ENCODE measurements at regions not wholly inside any gene's neighbourhood (a gene's known extent, or its start where the extent isn't known, plus 50 kb on each side); places are given as distances from the start of the nearest gene placed in this dataset.

DNA sequence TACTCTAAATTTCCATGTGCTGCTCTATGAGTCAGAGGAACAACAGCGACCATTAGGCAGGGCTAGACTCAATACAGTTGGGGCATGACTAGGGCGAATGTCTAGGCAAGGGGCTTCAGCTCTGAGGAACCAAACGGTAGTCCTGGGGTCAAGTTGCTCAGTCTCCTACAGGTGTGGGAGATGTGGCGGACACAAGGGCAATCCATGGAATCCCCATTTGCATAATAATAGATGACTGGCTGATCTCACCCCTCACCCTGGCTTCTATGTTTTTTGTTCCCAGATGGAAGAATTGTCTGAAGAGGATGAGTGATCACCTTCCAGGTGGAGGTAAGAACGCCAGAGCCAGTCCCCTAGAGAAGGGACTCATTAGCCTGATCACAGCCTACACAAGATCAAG lies 1048.2 kb upstream of the MIR17HG start:
- no peaks in the 10 kb centered on the region for H3K9me2 ChIP-seq (ENCODE audit: insufficient read depth)
- H3K4me1 ChIP-seq (replicated peaks; ENCODE audit: insufficient read depth) = no peaks in the 10 kb centered on the region
- no peak overlapping the region for H2AFZ ChIP-seq
- POLR2A ChIA-PET (ENCODE audit: unreplicated experiment) = no interaction called here
- no peaks in the 10 kb centered on the region for H3K36me3 ChIP-seq (ENCODE audit: low read depth)
- H3K9me3 ChIP-seq (ENCODE audit: insufficient read depth, low read depth) = no peaks in the 10 kb centered on the region
- H3K27me3 ChIP-seq (ENCODE audit: insufficient read depth, low read depth) = no peaks in the 10 kb centered on the region
- TF ChIP-seq EZH2 (IDR thresholded peaks at IDR 0.05; ENCODE audit: low read depth) (no peak), CTCF (conservative IDR thresholded peaks at IDR 0.05) (no peak)
- no TSS peak for BruUV-seq (replicated peaks)
- H3K4me2 ChIP-seq = no peak overlapping the region
- no peak for DNase-seq
- CTCF ChIA-PET = no interaction called here
- intact Hi-C loops (cut with micrococcal nuclease; ENCODE audit: unreplicated experiment) = no loop called here
- no peak overlapping the region for H3K4me3 ChIP-seq
- H3F3A ChIP-seq (ENCODE audit: insufficient read depth, low read depth) = no peaks in the 10 kb centered on the region
- H3K27ac ChIP-seq = no peak overlapping the region
- no peaks in the 10 kb centered on the region for H4K20me1 ChIP-seq (ENCODE audit: insufficient read depth)
- no peaks in the 10 kb centered on the region for H3K79me2 ChIP-seq (ENCODE audit: low read depth)

GRCh38 chr13:90300015-90300414 lies 1047.5 kb upstream of the MIR17HG start:
- Histone ChIP-seq H3K36me3 (ENCODE audit: low read depth) (no peaks in the 10 kb centered on the region), H3K9me2 (ENCODE audit: insufficient read depth) (no peaks in the 10 kb centered on the region), H2AFZ (no peak overlapping the region), H3K9me3 (ENCODE audit: insufficient read depth, low read depth) (no peaks in the 10 kb centered on the region), H3K79me2 (ENCODE audit: low read depth) (no peaks in the 10 kb centered on the region), H4K20me1 (ENCODE audit: insufficient read depth) (no peaks in the 10 kb centered on the region), H3K4me2 (no peak overlapping the region), H3F3A (ENCODE audit: insufficient read depth, low read depth) (no peaks in the 10 kb centered on the region), H3K4me1 (replicated peaks; ENCODE audit: insufficient read depth) (no peaks in the 10 kb centered on the region), H3K27me3 (ENCODE audit: insufficient read depth, low read depth) (no peaks in the 10 kb centered on the region), H3K27ac (no peak overlapping the region), H3K4me3 (no peak overlapping the region)
- ChIA-PET POLR2A (ENCODE audit: unreplicated experiment) (no interaction called here), CTCF (no interaction called here)
- BruUV-seq (replicated peaks) = no TSS peak
- no peak for DNase-seq
- TF ChIP-seq EZH2 (IDR thresholded peaks at IDR 0.05; ENCODE audit: low read depth) = no peak
- TF ChIP-seq CTCF (conservative IDR thresholded peaks at IDR 0.05) = no peak
- intact Hi-C loops (cut with micrococcal nuclease; ENCODE audit: unreplicated experiment) = no loop called here

- CTCF ChIA-PET = no interaction called here
- no TSS peak for BruUV-seq (replicated peaks)
- POLR2A ChIA-PET (ENCODE audit: unreplicated experiment) = no interaction called here
Measured at GRCh38 chr13:90302107-90302506, 1045.4 kb upstream of the MIR17HG start.

More at GRCh38 chr13:90302107-90302506, 1045.4 kb upstream of the MIR17HG start:
- no peak for TF ChIP-seq CTCF (conservative IDR thresholded peaks at IDR 0.05)
- TF ChIP-seq EZH2 (IDR thresholded peaks at IDR 0.05; ENCODE audit: low read depth) = no peak
- Histone ChIP-seq H4K20me1 (ENCODE audit: insufficient read depth) (no peaks in the 10 kb centered on the region), H3K36me3 (ENCODE audit: low read depth) (no peaks in the 10 kb centered on the region), H3K4me3 (no peak overlapping the region), H3K4me1 (replicated peaks; ENCODE audit: insufficient read depth) (no peaks in the 10 kb centered on the region), H3K27ac (no peak overlapping the region), H3K79me2 (ENCODE audit: low read depth) (no peaks in the 10 kb centered on the region), H3K4me2 (no peak overlapping the region), H3K9me3 (ENCODE audit: insufficient read depth, low read depth) (no peaks in the 10 kb centered on the region), H2AFZ (no peak overlapping the region), H3K27me3 (ENCODE audit: insufficient read depth, low read depth) (no peaks in the 10 kb centered on the region), H3F3A (ENCODE audit: insufficient read depth, low read depth) (no peaks in the 10 kb centered on the region), H3K9me2 (ENCODE audit: insufficient read depth) (no peaks in the 10 kb centered on the region)
- intact Hi-C loops (cut with micrococcal nuclease; ENCODE audit: unreplicated experiment) = no loop called here
- no peak for DNase-seq
